Mesendoderm (in vitro differentiated cells): ENCODE measurements at regions not wholly inside any gene's neighbourhood (a gene's known extent, or its start where the extent isn't known, plus 50 kb on each side); places are given as distances from the start of the nearest gene placed in this dataset.

Source experiments
- DNase-seq: peaks from one replicate; pipeline ENCODE4 v3.0.0; 2013
- H2AK5ac ChIP-seq: 2 replicates; pipeline ENCODE4 v1.6.1; 2013; ENCODE audit warnings: low read length, inconsistent platforms
- H2BK120ac ChIP-seq: 2 replicates; pipeline ENCODE4 v1.6.1; 2013; ENCODE audit warnings: low read depth, mild to moderate bottlenecking, low read length, moderate library complexity, mixed read lengths
- H2BK15ac ChIP-seq: replicated peaks from 2 replicates; pipeline ENCODE4 v1.6.1; 2013; ENCODE audit warnings: low read depth, mild to moderate bottlenecking, moderate library complexity
- H2BK5ac ChIP-seq: 2 replicates; pipeline ENCODE4 v1.6.1; 2013; ENCODE audit warnings: low read length, inconsistent platforms
- H3K18ac ChIP-seq: 2 replicates; pipeline ENCODE4 v1.6.1; 2013; ENCODE audit warnings: mild to moderate bottlenecking, low read length, mixed read lengths
- H3K23ac ChIP-seq: one replicate; pipeline ENCODE4 v1.6.1; 2013; ENCODE audit warnings: low read length
- H3K27ac ChIP-seq: 2 replicates; pipeline ENCODE4 v1.5.1; 2013; ENCODE audit warnings: low read depth, mild to moderate bottlenecking, inconsistent platforms, low read length, moderate library complexity
- H3K27me3 ChIP-seq: 2 replicates; pipeline ENCODE4 v1.6.1; 2013; ENCODE audit warnings: low read length, control low read depth, mild to moderate bottlenecking, inconsistent platforms; ENCODE audit not compliant: insufficient read depth, poor library complexity
- H3K36me3 ChIP-seq: 2 replicates; pipeline ENCODE4 v1.6.1; 2013; ENCODE audit warnings: low read length, inconsistent platforms; ENCODE audit not compliant: control insufficient read depth, insufficient read depth
- H3K4ac ChIP-seq: one replicate; pipeline ENCODE4 v1.6.1; 2013; ENCODE audit warnings: low read depth, mild to moderate bottlenecking, low read length, moderate library complexity
- H3K4me1 ChIP-seq: 2 replicates; pipeline ENCODE4 v1.6.1; 2013; ENCODE audit warnings: low read depth, low read length, inconsistent platforms; ENCODE audit not compliant: control insufficient read depth
- H3K4me2 ChIP-seq: 2 replicates; pipeline ENCODE4 v1.6.1; 2013; ENCODE audit warnings: low read length
- H3K4me3 ChIP-seq: 2 replicates; pipeline ENCODE4 v1.5.1; 2013; ENCODE audit warnings: mild to moderate bottlenecking, low read length
- H3K56ac ChIP-seq: one replicate; pipeline ENCODE4 v1.6.1; 2013; ENCODE audit warnings: low read length
- H3K79me1 ChIP-seq: 2 replicates; pipeline ENCODE4 v1.6.1; 2013; ENCODE audit warnings: low read length, inconsistent platforms
- H3K79me2 ChIP-seq: 2 replicates; pipeline ENCODE4 v1.6.1; 2013; ENCODE audit warnings: mild to moderate bottlenecking, low read length; ENCODE audit not compliant: control insufficient read depth, insufficient read depth
- H3K9ac ChIP-seq: 2 replicates; pipeline ENCODE4 v1.6.1; 2013; ENCODE audit warnings: low read length, inconsistent platforms
- H4K5ac ChIP-seq: one replicate; pipeline ENCODE4 v1.6.1; 2013; ENCODE audit warnings: low read length
- H4K8ac ChIP-seq: one replicate; pipeline ENCODE4 v1.6.1; 2013; ENCODE audit warnings: low read depth, mild to moderate bottlenecking, control low read depth, low read length, moderate library complexity
- WGBS: extraction: QIAGEN DNeasy Blood & Tissue Kit; methylation state at CpG from one replicate; pipeline ENCODE4 v1.1.7; 2013; ENCODE audit warnings: low lambda C conversion rate, missing lambda C conversion rate; ENCODE audit not compliant: insufficient coverage; ENCODE audit errors: extremely low coverage; 5-methylcytosine and 5-hydroxymethylcytosine counted together

DNA sequence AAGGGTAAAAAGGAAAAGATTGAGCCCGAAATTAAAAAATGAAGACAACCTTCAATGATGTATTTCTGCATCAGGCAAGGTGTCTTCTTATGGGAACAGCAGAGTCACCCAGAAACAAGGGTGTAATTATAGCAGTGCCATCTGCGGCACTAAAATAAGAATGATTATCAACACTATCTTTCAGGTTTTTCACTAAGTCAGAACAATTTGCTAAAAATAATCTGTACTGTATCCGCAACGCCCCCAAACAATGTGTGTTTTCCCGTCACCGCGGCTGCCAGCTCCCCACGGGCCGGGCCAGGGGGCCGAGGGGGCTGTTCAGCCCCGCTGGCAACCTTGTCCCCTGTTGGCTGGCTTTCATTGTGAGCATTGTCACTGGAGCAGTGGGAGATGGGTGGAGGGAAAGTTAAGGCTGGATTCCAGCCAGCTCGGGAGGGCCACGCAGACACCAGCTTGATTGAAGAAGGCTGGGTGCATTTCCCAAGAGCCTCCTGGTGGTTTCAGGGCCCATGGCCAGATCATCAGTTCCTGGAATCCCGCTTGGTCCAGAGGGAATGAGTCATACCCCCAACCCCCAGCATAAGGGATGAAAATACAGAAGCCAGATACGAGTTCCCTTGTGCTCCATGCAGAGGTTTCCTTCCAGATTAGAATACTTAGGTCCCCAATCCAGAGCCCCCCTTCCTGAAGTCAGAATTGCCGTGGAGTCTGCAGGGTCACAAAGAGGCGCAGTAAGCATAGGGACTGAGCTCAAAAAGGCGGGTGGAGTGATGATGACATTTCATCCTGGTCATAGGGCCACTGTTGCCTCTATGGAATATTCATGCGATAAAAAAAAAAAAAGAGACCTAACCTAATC is 90.2 kb upstream of the KLF13 start:
- Histone ChIP-seq H2BK120ac (no peak overlapping the region), H2AK5ac (no peak overlapping the region), H3K4ac (no peak overlapping the region), H3K9ac (no peak overlapping the region), H3K36me3 (no peaks in the 10 kb centered on the region), H3K4me2 (no peak overlapping the region), H3K18ac (no peak overlapping the region), H3K56ac (peak overlapping the region; percentile 7), H3K79me2 (no peaks in the 10 kb centered on the region), H3K23ac (no peak overlapping the region), H2BK15ac (no peak overlapping the region), H3K4me1 (no peaks in the 10 kb centered on the region), H3K27ac (no peak overlapping the region), H3K4me3 (no peak overlapping the region), H3K27me3 (no peaks in the 10 kb centered on the region), H4K8ac (no peak overlapping the region), H2BK5ac (no peak overlapping the region), H4K5ac (no peak overlapping the region), H3K79me1 (no peaks in the 10 kb centered on the region)
- no CpG with 5 or more reads among the region's 19 CpGs for WGBS
- peak; percentile 59 for DNase-seq

DNA sequence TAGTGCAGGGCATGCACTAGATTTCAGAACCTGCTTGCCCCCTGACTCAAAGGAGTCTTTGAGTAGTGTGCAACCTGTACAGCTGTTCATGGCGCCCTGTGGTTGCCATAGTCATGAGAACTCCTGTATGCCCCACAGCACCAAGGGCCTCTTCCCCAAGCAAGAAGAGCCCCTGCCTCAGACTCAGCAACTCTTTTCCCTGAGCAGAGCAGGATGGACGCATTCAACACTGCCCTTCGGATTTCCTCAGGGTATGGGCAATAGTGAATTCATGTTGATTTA is 89.7 kb upstream of the KLF13 start:
- H3K79me1 ChIP-seq = no peaks in the 10 kb centered on the region
- no peak overlapping the region for H3K23ac ChIP-seq
- no CpG with 5 or more reads among the region's 3 CpGs for WGBS
- no peaks in the 10 kb centered on the region for H3K27me3 ChIP-seq
- H3K4ac ChIP-seq = no peak overlapping the region
- no peaks in the 10 kb centered on the region for H3K36me3 ChIP-seq
- H2AK5ac ChIP-seq = no peak overlapping the region
- H3K27ac ChIP-seq = no peak overlapping the region
- H3K4me3 ChIP-seq = no peak overlapping the region
- H3K4me1 ChIP-seq = no peaks in the 10 kb centered on the region
- no peak overlapping the region for H2BK120ac ChIP-seq
- H3K9ac ChIP-seq = no peak overlapping the region
- H3K79me2 ChIP-seq = no peaks in the 10 kb centered on the region
- H2BK15ac ChIP-seq = no peak overlapping the region
- H3K4me2 ChIP-seq = no peak overlapping the region
- H2BK5ac ChIP-seq = no peak overlapping the region
- no peak overlapping the region for H3K18ac ChIP-seq
- no peak overlapping the region for H4K8ac ChIP-seq
- H4K5ac ChIP-seq = no peak overlapping the region
- no peak for DNase-seq
- H3K56ac ChIP-seq = no peak overlapping the region

- H3K79me2 ChIP-seq = no peaks in the 10 kb centered on the region
- no peak overlapping the region for H4K8ac ChIP-seq
- H3K23ac ChIP-seq = no peak overlapping the region
- H3K79me1 ChIP-seq = no peaks in the 10 kb centered on the region
- no peak overlapping the region for H2BK5ac ChIP-seq
- no peak overlapping the region for H3K27ac ChIP-seq
- no peaks in the 10 kb centered on the region for H3K27me3 ChIP-seq
- no peak overlapping the region for H3K9ac ChIP-seq
- no peak overlapping the region for H3K4me3 ChIP-seq
- H4K5ac ChIP-seq = no peak overlapping the region
- no peak overlapping the region for H2BK120ac ChIP-seq
- H2BK15ac ChIP-seq = no peak overlapping the region
- WGBS = no CpG with 5 or more reads among the region's 1 CpG
- H2AK5ac ChIP-seq = no peak overlapping the region
- H3K4me2 ChIP-seq = no peak overlapping the region
- H3K4ac ChIP-seq = no peak overlapping the region
- H3K18ac ChIP-seq = no peak overlapping the region
- H3K36me3 ChIP-seq = no peaks in the 10 kb centered on the region
- H3K4me1 ChIP-seq = no peaks in the 10 kb centered on the region
- no peak overlapping the region for H3K56ac ChIP-seq
- no peak for DNase-seq
Observed at GRCh38 chr15:31238906-31239305, 87.7 kb upstream of the KLF13 start.

GRCh38 chr15:31239409-31239808 is 87.2 kb upstream of the KLF13 start:
- H3K18ac ChIP-seq = no peak overlapping the region
- no peaks in the 10 kb centered on the region for H3K4me1 ChIP-seq
- no peaks in the 10 kb centered on the region for H3K79me1 ChIP-seq
- no peak overlapping the region for H3K9ac ChIP-seq
- H3K27ac ChIP-seq = no peak overlapping the region
- no peak overlapping the region for H3K56ac ChIP-seq
- no peak overlapping the region for H3K4ac ChIP-seq
- no peak overlapping the region for H3K23ac ChIP-seq
- H2BK5ac ChIP-seq = no peak overlapping the region
- no peak overlapping the region for H3K4me3 ChIP-seq
- H4K5ac ChIP-seq = no peak overlapping the region
- no peaks in the 10 kb centered on the region for H3K79me2 ChIP-seq
- no CpG with 5 or more reads among the region's 4 CpGs for whole genome bisulfite sequencing
- H2BK120ac ChIP-seq = no peak overlapping the region
- no peak overlapping the region for H2AK5ac ChIP-seq
- H3K36me3 ChIP-seq = no peaks in the 10 kb centered on the region
- H3K27me3 ChIP-seq = no peaks in the 10 kb centered on the region
- DNase-seq = no peak
- no peak overlapping the region for H2BK15ac ChIP-seq
- H3K4me2 ChIP-seq = no peak overlapping the region
- H4K8ac ChIP-seq = no peak overlapping the region

GRCh38 chr15:31241888-31242522 is 84.6 kb upstream of the KLF13 start:
- WGBS = no CpG with 5 or more reads among the region's 8 CpGs
- H3K18ac ChIP-seq = no peak overlapping the region
- H3K79me1 ChIP-seq = no peaks in the 10 kb centered on the region
- no peaks in the 10 kb centered on the region for H3K36me3 ChIP-seq
- H3K27me3 ChIP-seq = no peaks in the 10 kb centered on the region
- H3K4ac ChIP-seq = no peak overlapping the region
- peak; percentile 50 for DNase-seq
- H3K9ac ChIP-seq = no peak overlapping the region
- H3K4me3 ChIP-seq = no peak overlapping the region
- no peak overlapping the region for H3K23ac ChIP-seq
- no peak overlapping the region for H4K5ac ChIP-seq
- no peak overlapping the region for H2AK5ac ChIP-seq
- H4K8ac ChIP-seq = no peak overlapping the region
- H3K27ac ChIP-seq = no peak overlapping the region
- no peak overlapping the region for H3K4me2 ChIP-seq
- H3K56ac ChIP-seq = no peak overlapping the region
- H3K79me2 ChIP-seq = no peaks in the 10 kb centered on the region
- no peak overlapping the region for H2BK15ac ChIP-seq
- no peak overlapping the region for H2BK5ac ChIP-seq
- no peak overlapping the region for H2BK120ac ChIP-seq
- no peaks in the 10 kb centered on the region for H3K4me1 ChIP-seq
